ENCODE measurements at regions not wholly inside any gene's neighbourhood (a gene's known extent, or its start where the extent isn't known, plus 50 kb on each side); places are given as distances from the start of the nearest gene placed in this dataset.
A peak's percentile ranks its signal among the peaks of the same experiment; 100 is the strongest.

- DNase-seq, result no peak
Observed at GRCh38 chr12:84807249-84807648, 105.3 kb downstream of the SLC6A15 start.

- no peak for DNase-seq
Observed at GRCh38 chr12:84805474-84805858, 107.1 kb downstream of the SLC6A15 start.

GRCh38 chr12:84804691-84805473 is 107.7 kb downstream of the SLC6A15 start:
- DNase-seq, result no peak

GRCh38 chr12:84803661-84804060 is 108.9 kb downstream of the SLC6A15 start:
- no peak for DNase-seq

GRCh38 chr12:84802161-84802560 is 110.4 kb downstream of the SLC6A15 start:
- DNase-seq, result no peak

GRCh38 chr12:84793558-84794367 is 118.8 kb downstream of the SLC6A15 start:
- no peak for DNase-seq

GRCh38 chr12:84791444-84791843 is 121.2 kb downstream of the SLC6A15 start:
- no peak for DNase-seq

- no peak for DNase-seq
Observed at GRCh38 chr12:84789184-84789583, 123.4 kb downstream of the SLC6A15 start.

GRCh38 chr12:84787253-84787652 is 125.3 kb downstream of the SLC6A15 start:
- no peak for DNase-seq

- DNase-seq, result no peak
Observed at GRCh38 chr12:84786622-84787021, 126.0 kb downstream of the SLC6A15 start.

GRCh38 chr12:84785951-84786350 is 126.6 kb downstream of the SLC6A15 start:
- no peak for DNase-seq

GRCh38 chr12:84785281-84785680 is 127.3 kb downstream of the SLC6A15 start:
- no peak for DNase-seq

- DNase-seq, result no peak
Observed at GRCh38 chr12:84779169-84779568, 133.4 kb downstream of the SLC6A15 start.

- DNase-seq, result no peak
Observed at GRCh38 chr12:84772281-84772680, 140.3 kb downstream of the SLC6A15 start.

- no peak for DNase-seq
Observed at GRCh38 chr12:84767079-84767478, 145.5 kb downstream of the SLC6A15 start.

GRCh38 chr12:84766375-84766774 is 146.2 kb downstream of the SLC6A15 start:
- no peak for DNase-seq

GRCh38 chr12:84764001-84764400 is 148.6 kb downstream of the SLC6A15 start:
- DNase-seq, result no peak

- DNase-seq, result peak; percentile 21
Observed at GRCh38 chr12:84763107-84763506, 149.5 kb downstream of the SLC6A15 start.

GRCh38 chr12:84760091-84760865 is 152.3 kb downstream of the SLC6A15 start:
- DNase-seq, result no peak

GRCh38 chr12:84757978-84758377 is 154.6 kb downstream of the SLC6A15 start:
- DNase-seq, result no peak

GRCh38 chr12:84756961-84757360 is 155.6 kb downstream of the SLC6A15 start:
- DNase-seq, result no peak

- no peak for DNase-seq
Observed at GRCh38 chr12:84745127-84745526, 167.5 kb downstream of the SLC6A15 start.

- no peak for DNase-seq
Observed at GRCh38 chr12:84741692-84742091, 170.9 kb downstream of the SLC6A15 start.

Data from NCI-H1105 treated with DMSO at 0.1 percent for 48 hours (cell line).